H1 (cell line): ENCODE measurements at regions not wholly inside any gene's neighbourhood (a gene's known extent, or its start where the extent isn't known, plus 50 kb on each side); places are given as distances from the start of the nearest gene placed in this dataset.

Experiments
- GTF2F1 ChIP-seq: IDR thresholded peaks from 2 replicates; pipeline ENCODE4 v1.6.1; 2012; ENCODE audit warnings: low read depth, low read length, improper control_type of control experiment, borderline replicate concordance
- POLR2A ChIP-seq, 2 experiments: IDR thresholded peaks; 1 replicate in 1 of 2; 2 replicates in 1 of 2; pipeline ENCODE4 v1.6.1; 2011; ENCODE audit warnings: low read depth in 2 of 2, low read length in 2 of 2, mild to moderate bottlenecking in 2 of 2; ENCODE audit errors: control extremely low read depth in 1 of 2
- TAF1 ChIP-seq: IDR thresholded peaks from 2 replicates; pipeline ENCODE4 v1.6.1; 2011; ENCODE audit warnings: mild to moderate bottlenecking, low read depth, low read length
- TBP ChIP-seq: IDR thresholded peaks from 2 replicates; pipeline ENCODE4 v1.6.1; 2011; ENCODE audit warnings: low read depth, low read length, improper control_type of control experiment
- TF ChIP-seq, protein P1 (sequence below): fragments of 300-600 bp; sonication (generic); IDR thresholded peaks from 2 replicates; pipeline ENCODE4 v1.7.1; 2012; ENCODE audit warnings: low read length, moderate library complexity, mild to moderate bottlenecking, inconsistent platforms; ENCODE audit not compliant: insufficient replicate concordance
- TF ChIP-seq, protein P2 (sequence below): IDR thresholded peaks from 2 replicates; pipeline ENCODE4 v1.6.1; 2011; ENCODE audit warnings: low read depth, mild to moderate bottlenecking, low read length; ENCODE audit not compliant: insufficient read depth

DNA sequence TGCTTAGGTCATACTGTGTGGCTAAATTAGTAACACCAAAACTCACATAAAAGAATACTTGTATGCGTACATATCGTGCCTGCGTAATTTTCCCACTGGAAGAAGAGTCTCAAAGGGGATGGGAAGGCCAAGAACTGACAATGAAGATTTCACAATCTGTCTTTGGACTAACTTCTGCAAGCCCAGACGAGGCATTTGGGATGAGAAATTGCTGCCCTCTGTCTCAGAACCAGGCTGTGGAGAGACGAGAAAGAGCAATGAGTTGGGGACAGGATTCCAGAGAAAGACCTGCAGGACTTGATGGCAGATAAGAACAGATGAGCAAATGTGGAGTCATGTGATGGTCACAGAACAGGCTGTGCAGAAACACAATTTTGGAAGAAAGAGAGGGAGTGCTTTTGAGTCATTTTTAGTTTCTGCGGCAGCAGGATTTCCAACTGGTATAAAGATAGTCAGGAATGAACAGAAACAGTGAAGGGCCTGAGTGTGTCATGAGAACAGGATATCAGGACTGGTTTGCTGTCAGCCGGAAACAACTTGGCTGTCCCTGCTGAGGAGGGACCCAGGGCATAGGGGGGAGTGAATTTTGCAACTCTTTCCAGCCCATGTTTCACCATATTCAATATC lies 82.7 kb upstream of the CTSC start (continued):
- TF ChIP-seq, protein P1, sequence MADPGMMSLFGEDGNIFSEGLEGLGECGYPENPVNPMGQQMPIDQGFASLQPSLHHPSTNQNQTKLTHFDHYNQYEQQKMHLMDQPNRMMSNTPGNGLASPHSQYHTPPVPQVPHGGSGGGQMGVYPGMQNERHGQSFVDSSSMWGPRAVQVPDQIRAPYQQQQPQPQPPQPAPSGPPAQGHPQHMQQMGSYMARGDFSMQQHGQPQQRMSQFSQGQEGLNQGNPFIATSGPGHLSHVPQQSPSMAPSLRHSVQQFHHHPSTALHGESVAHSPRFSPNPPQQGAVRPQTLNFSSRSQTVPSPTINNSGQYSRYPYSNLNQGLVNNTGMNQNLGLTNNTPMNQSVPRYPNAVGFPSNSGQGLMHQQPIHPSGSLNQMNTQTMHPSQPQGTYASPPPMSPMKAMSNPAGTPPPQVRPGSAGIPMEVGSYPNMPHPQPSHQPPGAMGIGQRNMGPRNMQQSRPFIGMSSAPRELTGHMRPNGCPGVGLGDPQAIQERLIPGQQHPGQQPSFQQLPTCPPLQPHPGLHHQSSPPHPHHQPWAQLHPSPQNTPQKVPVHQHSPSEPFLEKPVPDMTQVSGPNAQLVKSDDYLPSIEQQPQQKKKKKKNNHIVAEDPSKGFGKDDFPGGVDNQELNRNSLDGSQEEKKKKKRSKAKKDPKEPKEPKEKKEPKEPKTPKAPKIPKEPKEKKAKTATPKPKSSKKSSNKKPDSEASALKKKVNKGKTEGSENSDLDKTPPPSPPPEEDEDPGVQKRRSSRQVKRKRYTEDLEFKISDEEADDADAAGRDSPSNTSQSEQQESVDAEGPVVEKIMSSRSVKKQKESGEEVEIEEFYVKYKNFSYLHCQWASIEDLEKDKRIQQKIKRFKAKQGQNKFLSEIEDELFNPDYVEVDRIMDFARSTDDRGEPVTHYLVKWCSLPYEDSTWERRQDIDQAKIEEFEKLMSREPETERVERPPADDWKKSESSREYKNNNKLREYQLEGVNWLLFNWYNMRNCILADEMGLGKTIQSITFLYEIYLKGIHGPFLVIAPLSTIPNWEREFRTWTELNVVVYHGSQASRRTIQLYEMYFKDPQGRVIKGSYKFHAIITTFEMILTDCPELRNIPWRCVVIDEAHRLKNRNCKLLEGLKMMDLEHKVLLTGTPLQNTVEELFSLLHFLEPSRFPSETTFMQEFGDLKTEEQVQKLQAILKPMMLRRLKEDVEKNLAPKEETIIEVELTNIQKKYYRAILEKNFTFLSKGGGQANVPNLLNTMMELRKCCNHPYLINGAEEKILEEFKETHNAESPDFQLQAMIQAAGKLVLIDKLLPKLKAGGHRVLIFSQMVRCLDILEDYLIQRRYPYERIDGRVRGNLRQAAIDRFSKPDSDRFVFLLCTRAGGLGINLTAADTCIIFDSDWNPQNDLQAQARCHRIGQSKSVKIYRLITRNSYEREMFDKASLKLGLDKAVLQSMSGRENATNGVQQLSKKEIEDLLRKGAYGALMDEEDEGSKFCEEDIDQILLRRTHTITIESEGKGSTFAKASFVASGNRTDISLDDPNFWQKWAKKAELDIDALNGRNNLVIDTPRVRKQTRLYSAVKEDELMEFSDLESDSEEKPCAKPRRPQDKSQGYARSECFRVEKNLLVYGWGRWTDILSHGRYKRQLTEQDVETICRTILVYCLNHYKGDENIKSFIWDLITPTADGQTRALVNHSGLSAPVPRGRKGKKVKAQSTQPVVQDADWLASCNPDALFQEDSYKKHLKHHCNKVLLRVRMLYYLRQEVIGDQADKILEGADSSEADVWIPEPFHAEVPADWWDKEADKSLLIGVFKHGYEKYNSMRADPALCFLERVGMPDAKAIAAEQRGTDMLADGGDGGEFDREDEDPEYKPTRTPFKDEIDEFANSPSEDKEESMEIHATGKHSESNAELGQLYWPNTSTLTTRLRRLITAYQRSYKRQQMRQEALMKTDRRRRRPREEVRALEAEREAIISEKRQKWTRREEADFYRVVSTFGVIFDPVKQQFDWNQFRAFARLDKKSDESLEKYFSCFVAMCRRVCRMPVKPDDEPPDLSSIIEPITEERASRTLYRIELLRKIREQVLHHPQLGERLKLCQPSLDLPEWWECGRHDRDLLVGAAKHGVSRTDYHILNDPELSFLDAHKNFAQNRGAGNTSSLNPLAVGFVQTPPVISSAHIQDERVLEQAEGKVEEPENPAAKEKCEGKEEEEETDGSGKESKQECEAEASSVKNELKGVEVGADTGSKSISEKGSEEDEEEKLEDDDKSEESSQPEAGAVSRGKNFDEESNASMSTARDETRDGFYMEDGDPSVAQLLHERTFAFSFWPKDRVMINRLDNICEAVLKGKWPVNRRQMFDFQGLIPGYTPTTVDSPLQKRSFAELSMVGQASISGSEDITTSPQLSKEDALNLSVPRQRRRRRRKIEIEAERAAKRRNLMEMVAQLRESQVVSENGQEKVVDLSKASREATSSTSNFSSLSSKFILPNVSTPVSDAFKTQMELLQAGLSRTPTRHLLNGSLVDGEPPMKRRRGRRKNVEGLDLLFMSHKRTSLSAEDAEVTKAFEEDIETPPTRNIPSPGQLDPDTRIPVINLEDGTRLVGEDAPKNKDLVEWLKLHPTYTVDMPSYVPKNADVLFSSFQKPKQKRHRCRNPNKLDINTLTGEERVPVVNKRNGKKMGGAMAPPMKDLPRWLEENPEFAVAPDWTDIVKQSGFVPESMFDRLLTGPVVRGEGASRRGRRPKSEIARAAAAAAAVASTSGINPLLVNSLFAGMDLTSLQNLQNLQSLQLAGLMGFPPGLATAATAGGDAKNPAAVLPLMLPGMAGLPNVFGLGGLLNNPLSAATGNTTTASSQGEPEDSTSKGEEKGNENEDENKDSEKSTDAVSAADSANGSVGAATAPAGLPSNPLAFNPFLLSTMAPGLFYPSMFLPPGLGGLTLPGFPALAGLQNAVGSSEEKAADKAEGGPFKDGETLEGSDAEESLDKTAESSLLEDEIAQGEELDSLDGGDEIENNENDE, result no peak
- no peak for TF ChIP-seq TAF1
- no peak for TF ChIP-seq TBP
- no peak for TF ChIP-seq POLR2A (IDR thresholded peaks at IDR 0.05; ENCODE audit: control extremely low read depth in 1 of 2, low read depth in 2 of 2, low read length in 2 of 2)
- no peak for TF ChIP-seq GTF2F1
- TF ChIP-seq, protein P2, sequence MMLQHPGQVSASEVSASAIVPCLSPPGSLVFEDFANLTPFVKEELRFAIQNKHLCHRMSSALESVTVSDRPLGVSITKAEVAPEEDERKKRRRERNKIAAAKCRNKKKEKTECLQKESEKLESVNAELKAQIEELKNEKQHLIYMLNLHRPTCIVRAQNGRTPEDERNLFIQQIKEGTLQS, result no peak
